Stimulated activated CD4-positive, alpha-beta T cell treated with anti-CD3 and anti-CD28 coated beads, Interleukin-1b, Interleukin-23, amount 100 ng/mL, for 4 hours (primary cell): ENCODE measurements at regions not wholly inside any gene's neighbourhood (a gene's known extent, or its start where the extent isn't known, plus 50 kb on each side); places are given as distances from the start of the nearest gene placed in this dataset.

ENCODE experiments used
- DNase-seq, 2 donors: peaks; one replicate each; pipeline ENCODE4 v3.0.0-alpha.2; 2020; ENCODE audit warnings: low read depth in 2 of 2

GRCh38 chr7:16061630-16062029, 359.7 kb downstream of the CRPPA start:
- no peak for DNase-seq

- no peak for DNase-seq
Observed at GRCh38 chr7:16061011-16061410, 360.3 kb downstream of the CRPPA start.

- DNase-seq: no peak
Observed at GRCh38 chr7:16060502-16060901, 360.8 kb downstream of the CRPPA start.

GRCh38 chr7:16055263-16055976, 365.9 kb downstream of the CRPPA start:
- DNase-seq: no peak

- DNase-seq: no peak
Observed at GRCh38 chr7:16051561-16052255, 365.2 kb upstream of the MEOX2 start.

- no peak for DNase-seq
Observed at GRCh38 chr7:16046041-16046440, 359.6 kb upstream of the MEOX2 start.

GRCh38 chr7:16045296-16045695, 358.8 kb upstream of the MEOX2 start:
- DNase-seq: no peak

- DNase-seq: no peak
Observed at GRCh38 chr7:16044645-16045044, 358.2 kb upstream of the MEOX2 start.

- no peak for DNase-seq
Observed at GRCh38 chr7:16040346-16040745, 353.9 kb upstream of the MEOX2 start.

- DNase-seq: no peak
Observed at GRCh38 chr7:16038906-16039305, 352.4 kb upstream of the MEOX2 start.

GRCh38 chr7:16035392-16035791, 348.9 kb upstream of the MEOX2 start:
- DNase-seq: no peak

GRCh38 chr7:16034866-16035265, 348.4 kb upstream of the MEOX2 start:
- DNase-seq: no peak

- no peak for DNase-seq
Observed at GRCh38 chr7:16034353-16034752, 347.9 kb upstream of the MEOX2 start.

- no peak for DNase-seq
Observed at GRCh38 chr7:16033233-16033632, 346.8 kb upstream of the MEOX2 start.

- no peak for DNase-seq
Observed at GRCh38 chr7:16028636-16029035, 342.2 kb upstream of the MEOX2 start.

GRCh38 chr7:16028103-16028502, 341.6 kb upstream of the MEOX2 start:
- no peak for DNase-seq

- no peak for DNase-seq
Observed at GRCh38 chr7:16027396-16027795, 340.9 kb upstream of the MEOX2 start.

- DNase-seq: no peak
Observed at GRCh38 chr7:16026253-16027020, 340.0 kb upstream of the MEOX2 start.

- no peak for DNase-seq
Observed at GRCh38 chr7:16025696-16026095, 339.2 kb upstream of the MEOX2 start.

- DNase-seq: no peak
Observed at GRCh38 chr7:16023503-16023902, 337.0 kb upstream of the MEOX2 start.

- no peak for DNase-seq
Observed at GRCh38 chr7:16023046-16023445, 336.6 kb upstream of the MEOX2 start.

GRCh38 chr7:16021851-16022250, 335.4 kb upstream of the MEOX2 start:
- no peak for DNase-seq

GRCh38 chr7:16015981-16016380, 329.5 kb upstream of the MEOX2 start:
- no peak for DNase-seq
